HG03457 (cell line): ENCODE measurements at regions not wholly inside any gene's neighbourhood (a gene's known extent, or its start where the extent isn't known, plus 50 kb on each side); places are given as distances from the start of the nearest gene placed in this dataset.

ENCODE experiments used
- ATAC-seq: cut with Tn5 transposase; IDR thresholded peaks from one replicate; pipeline ENCODE4 v1.9.1; 2021; ENCODE audit warnings: moderate number of reproducible peaks; ENCODE audit not compliant: unreplicated experiment

GRCh38 chr4:106454581-106454980 lies 86.0 kb upstream of the GIMD1 start:
- ATAC-seq: no peak

GRCh38 chr4:106454021-106454420 lies 85.4 kb upstream of the GIMD1 start:
- ATAC-seq: no peak

- ATAC-seq: no peak
Observed at GRCh38 chr4:106451091-106451490, 82.5 kb upstream of the GIMD1 start.

GRCh38 chr4:106450249-106450648 lies 81.7 kb upstream of the GIMD1 start:
- ATAC-seq: no peak

- no peak for ATAC-seq
Observed at GRCh38 chr4:106444557-106444956, 76.0 kb upstream of the GIMD1 start.

GRCh38 chr4:106430797-106431196 lies 62.2 kb upstream of the GIMD1 start:
- ATAC-seq: no peak

- no peak for ATAC-seq
Observed at GRCh38 chr4:106429885-106430284, 61.3 kb upstream of the GIMD1 start.

- ATAC-seq: no peak
Observed at GRCh38 chr4:106426069-106426468, 57.5 kb upstream of the GIMD1 start.

GRCh38 chr4:106425576-106425975 lies 57.0 kb upstream of the GIMD1 start:
- ATAC-seq: no peak

GRCh38 chr4:106424426-106424825 lies 55.8 kb upstream of the GIMD1 start:
- no peak for ATAC-seq

- ATAC-seq: no peak
Observed at GRCh38 chr4:106423791-106424190, 55.2 kb upstream of the GIMD1 start.

GRCh38 chr4:106422766-106423165 lies 54.2 kb upstream of the GIMD1 start:
- no peak for ATAC-seq

GRCh38 chr4:106421441-106422296 lies 53.1 kb upstream of the GIMD1 start:
- no peak for ATAC-seq

- ATAC-seq: no peak
Observed at GRCh38 chr4:106418444-106418843, 49.9 kb upstream of the GIMD1 start.
